MM.1S (cell line): ENCODE measurements at regions not wholly inside any gene's neighbourhood (a gene's known extent, or its start where the extent isn't known, plus 50 kb on each side); places are given as distances from the start of the nearest gene placed in this dataset.

Experiments
- DNase-seq: peaks from one replicate; pipeline ENCODE4 v3.0.0-alpha.2; 2015
- H2AFZ ChIP-seq: fragments of 300-600 bp; sonication (generic); 2 replicates; pipeline ENCODE4 v1.6.0; 2016; ENCODE audit warnings: antibody characterized with exemption, low read length
- H3F3A ChIP-seq: fragments of 300-600 bp; sonication (generic); 2 replicates; pipeline ENCODE4 v1.6.1; 2016; ENCODE audit warnings: mild to moderate bottlenecking, antibody characterized with exemption, low read length, moderate library complexity, mixed read lengths; ENCODE audit not compliant: insufficient read depth
- H3K27ac ChIP-seq: fragments of 300-600 bp; sonication (generic); 2 replicates; pipeline ENCODE4 v1.5.1; 2016; ENCODE audit warnings: mild to moderate bottlenecking, low read length
- H3K27me3 ChIP-seq: fragments of 300-600 bp; sonication (generic); replicated peaks from 2 replicates; pipeline ENCODE4 v1.6.0; 2016; ENCODE audit warnings: low read length; ENCODE audit not compliant: insufficient read depth
- H3K36me3 ChIP-seq: fragments of 300-600 bp; sonication (generic); replicated peaks from 2 replicates; pipeline ENCODE4 v1.6.1; 2016; ENCODE audit warnings: mild to moderate bottlenecking, low read length, mixed read lengths; ENCODE audit not compliant: insufficient read depth
- H3K4me1 ChIP-seq: fragments of 300-600 bp; sonication (generic); 2 replicates; pipeline ENCODE4 v1.6.1; 2016; ENCODE audit warnings: low read length, mixed read lengths
- H3K4me2 ChIP-seq: fragments of 300-600 bp; sonication (generic); 2 replicates; pipeline ENCODE4 v1.6.0; 2016; ENCODE audit warnings: low read depth, low read length
- H3K4me3 ChIP-seq: fragments of 300-600 bp; sonication (generic); 2 replicates; pipeline ENCODE4 v1.5.1; 2016; ENCODE audit warnings: low read length, mixed read lengths
- H3K79me2 ChIP-seq: fragments of 300-600 bp; sonication (generic); 2 replicates; pipeline ENCODE4 v1.6.1; 2016; ENCODE audit warnings: mixed run types, low read length, mixed read lengths
- H3K9ac ChIP-seq: fragments of 300-600 bp; sonication (generic); 2 replicates; pipeline ENCODE4 v1.6.1; 2016; ENCODE audit warnings: low read length, mixed read lengths
- H3K9me2 ChIP-seq: fragments of 300-600 bp; sonication (generic); replicated peaks from 2 replicates; pipeline ENCODE4 v1.6.1; 2016; ENCODE audit warnings: mild to moderate bottlenecking, low read length, mixed read lengths; ENCODE audit not compliant: insufficient read depth
- H3K9me3 ChIP-seq: fragments of 300-600 bp; sonication (generic); replicated peaks from 2 replicates; pipeline ENCODE4 v1.6.1; 2016; ENCODE audit warnings: mild to moderate bottlenecking, low read length, mixed read lengths; ENCODE audit not compliant: insufficient read depth
- H4K20me1 ChIP-seq: fragments of 300-600 bp; sonication (generic); 2 replicates; pipeline ENCODE4 v1.6.1; 2016; ENCODE audit warnings: mild to moderate bottlenecking, low read length, moderate library complexity, mixed read lengths; ENCODE audit not compliant: insufficient read depth
- EZH2 ChIP-seq: fragments of 300-600 bp; sonication (generic); optimal IDR thresholded peaks from 2 replicates; pipeline ENCODE3; 2017; ENCODE audit warnings: low read depth, mild to moderate bottlenecking, antibody characterized with exemption, low read length, mixed read lengths
- EZH2phosphoT487 ChIP-seq: fragments of 300-600 bp; sonication (generic); IDR thresholded peaks from 2 replicates; pipeline ENCODE4 v1.6.1; 2018; ENCODE audit warnings: antibody characterized with exemption, low read length
- TF ChIP-seq, protein P1 (sequence below): fragments of 300-600 bp; sonication (generic); IDR thresholded peaks from 2 replicates; pipeline ENCODE4 v1.5.1; 2016; ENCODE audit warnings: antibody characterized with exemption, low read length, mixed read lengths

DNA sequence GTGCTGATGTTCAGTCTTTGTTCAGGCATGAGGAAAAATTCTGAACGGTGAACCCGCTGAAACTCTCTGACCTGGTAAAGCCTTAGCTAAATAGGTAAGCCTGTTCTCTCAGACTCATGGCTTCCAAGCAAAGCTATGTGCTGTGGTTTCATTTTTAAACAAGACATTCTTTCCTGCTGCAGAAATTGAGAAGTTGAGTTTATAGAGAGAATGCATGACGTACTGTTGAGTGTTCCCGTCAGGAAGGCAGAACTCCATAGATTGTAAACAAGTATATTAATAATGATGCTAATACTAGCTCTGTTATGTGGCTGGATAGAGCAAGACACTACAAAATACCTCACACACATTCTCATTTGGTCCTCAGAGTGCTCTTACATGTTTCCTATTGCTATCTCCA lies 424.0 kb upstream of the CRIM1 start:
- Histone ChIP-seq H3F3A (no peaks in the 10 kb centered on the region), H3K9ac (no peak overlapping the region), H3K9me2 (no peaks in the 10 kb centered on the region), H3K9me3 (no peaks in the 10 kb centered on the region), H4K20me1 (no peaks in the 10 kb centered on the region), H3K4me1 (no peaks in the 10 kb centered on the region), H3K4me2 (no peak overlapping the region), H3K27ac (no peak overlapping the region), H3K79me2 (no peaks in the 10 kb centered on the region), H3K4me3 (no peak overlapping the region), H3K27me3 (no peaks in the 10 kb centered on the region), H2AFZ (no peak overlapping the region), H3K36me3 (no peaks in the 10 kb centered on the region)
- no peak for DNase-seq
- TF ChIP-seq, protein P1, sequence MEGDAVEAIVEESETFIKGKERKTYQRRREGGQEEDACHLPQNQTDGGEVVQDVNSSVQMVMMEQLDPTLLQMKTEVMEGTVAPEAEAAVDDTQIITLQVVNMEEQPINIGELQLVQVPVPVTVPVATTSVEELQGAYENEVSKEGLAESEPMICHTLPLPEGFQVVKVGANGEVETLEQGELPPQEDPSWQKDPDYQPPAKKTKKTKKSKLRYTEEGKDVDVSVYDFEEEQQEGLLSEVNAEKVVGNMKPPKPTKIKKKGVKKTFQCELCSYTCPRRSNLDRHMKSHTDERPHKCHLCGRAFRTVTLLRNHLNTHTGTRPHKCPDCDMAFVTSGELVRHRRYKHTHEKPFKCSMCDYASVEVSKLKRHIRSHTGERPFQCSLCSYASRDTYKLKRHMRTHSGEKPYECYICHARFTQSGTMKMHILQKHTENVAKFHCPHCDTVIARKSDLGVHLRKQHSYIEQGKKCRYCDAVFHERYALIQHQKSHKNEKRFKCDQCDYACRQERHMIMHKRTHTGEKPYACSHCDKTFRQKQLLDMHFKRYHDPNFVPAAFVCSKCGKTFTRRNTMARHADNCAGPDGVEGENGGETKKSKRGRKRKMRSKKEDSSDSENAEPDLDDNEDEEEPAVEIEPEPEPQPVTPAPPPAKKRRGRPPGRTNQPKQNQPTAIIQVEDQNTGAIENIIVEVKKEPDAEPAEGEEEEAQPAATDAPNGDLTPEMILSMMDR = no peak
- TF ChIP-seq EZH2 = no peak
- no peak for TF ChIP-seq EZH2phosphoT487

DNA sequence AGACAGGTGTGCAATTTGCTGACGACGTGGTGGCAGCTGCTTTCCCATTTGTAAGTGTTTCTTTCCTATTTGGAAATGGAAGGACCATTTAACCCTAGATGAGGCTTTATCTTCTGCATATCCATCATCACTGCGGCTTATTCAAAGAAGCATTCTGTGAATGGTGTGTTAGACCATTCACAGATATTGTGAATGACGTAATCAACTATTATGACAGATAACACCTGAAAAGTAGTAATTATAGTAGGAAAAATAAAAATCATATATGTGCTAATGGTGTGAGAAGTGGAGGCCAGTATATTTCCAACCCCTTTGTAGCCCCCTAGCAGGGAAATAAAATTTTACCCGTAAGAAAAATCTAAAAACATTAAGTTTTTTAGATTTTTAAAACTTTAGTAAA lies 424.5 kb upstream of the CRIM1 start:
- no peak overlapping the region for H2AFZ ChIP-seq
- TF ChIP-seq, protein P1 = no peak
- TF ChIP-seq EZH2 = no peak
- no peak for TF ChIP-seq EZH2phosphoT487
- no peaks in the 10 kb centered on the region for H3K9me2 ChIP-seq
- H3K9ac ChIP-seq = no peak overlapping the region
- no peaks in the 10 kb centered on the region for H4K20me1 ChIP-seq
- no peak overlapping the region for H3K27ac ChIP-seq
- H3K4me3 ChIP-seq = no peak overlapping the region
- H3K36me3 ChIP-seq = no peaks in the 10 kb centered on the region
- no peak for DNase-seq
- H3K27me3 ChIP-seq = no peaks in the 10 kb centered on the region
- H3K4me1 ChIP-seq = no peaks in the 10 kb centered on the region
- no peaks in the 10 kb centered on the region for H3F3A ChIP-seq
- H3K79me2 ChIP-seq = no peaks in the 10 kb centered on the region
- no peak overlapping the region for H3K4me2 ChIP-seq
- H3K9me3 ChIP-seq = no peaks in the 10 kb centered on the region

DNA sequence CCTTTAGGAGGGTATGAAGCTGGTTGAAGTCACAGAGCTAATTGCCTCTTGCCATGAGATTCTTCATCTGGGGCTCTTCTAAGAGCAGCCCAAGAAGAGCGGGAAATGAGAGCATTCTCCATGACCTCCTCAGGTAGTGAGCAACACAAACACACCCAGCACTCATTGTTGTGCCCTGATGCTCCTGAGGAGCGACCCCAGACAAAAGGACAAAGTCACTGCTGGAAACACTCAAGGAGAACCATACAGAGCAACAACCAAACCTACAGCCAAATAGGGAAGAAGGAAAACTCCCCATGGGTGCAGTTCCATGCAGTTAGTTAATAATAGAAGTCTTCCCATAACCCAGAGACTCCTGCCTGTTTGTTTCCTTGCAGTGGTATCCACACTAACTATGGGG lies 426.0 kb upstream of the CRIM1 start:
- Histone ChIP-seq H3F3A (no peaks in the 10 kb centered on the region), H3K4me3 (no peak overlapping the region), H3K79me2 (no peaks in the 10 kb centered on the region), H3K36me3 (no peaks in the 10 kb centered on the region), H3K27ac (no peak overlapping the region), H2AFZ (no peak overlapping the region), H3K4me2 (no peak overlapping the region), H3K4me1 (no peaks in the 10 kb centered on the region), H3K9ac (no peak overlapping the region), H4K20me1 (no peaks in the 10 kb centered on the region), H3K9me2 (no peaks in the 10 kb centered on the region), H3K27me3 (no peaks in the 10 kb centered on the region), H3K9me3 (no peaks in the 10 kb centered on the region)
- no peak for DNase-seq
- no peak for TF ChIP-seq EZH2
- TF ChIP-seq, protein P1 = no peak
- TF ChIP-seq EZH2phosphoT487 = no peak
